HG03442 (cell line): ENCODE measurements at regions not wholly inside any gene's neighbourhood (a gene's known extent, or its start where the extent isn't known, plus 50 kb on each side); places are given as distances from the start of the nearest gene placed in this dataset.
A peak's percentile ranks its signal among the peaks of the same experiment; 100 is the strongest.
"Not testable (repeated sequence)": the region's sequence is repeated elsewhere in the genome, so short reads cannot be mapped to it uniquely, and the experiment has no call there.

Experiments
- ATAC-seq: cut with Tn5 transposase; IDR thresholded peaks from one replicate; pipeline ENCODE4 v1.9.1; 2021; ENCODE audit warnings: mild to moderate bottlenecking, moderate library complexity; ENCODE audit not compliant: unreplicated experiment

DNA sequence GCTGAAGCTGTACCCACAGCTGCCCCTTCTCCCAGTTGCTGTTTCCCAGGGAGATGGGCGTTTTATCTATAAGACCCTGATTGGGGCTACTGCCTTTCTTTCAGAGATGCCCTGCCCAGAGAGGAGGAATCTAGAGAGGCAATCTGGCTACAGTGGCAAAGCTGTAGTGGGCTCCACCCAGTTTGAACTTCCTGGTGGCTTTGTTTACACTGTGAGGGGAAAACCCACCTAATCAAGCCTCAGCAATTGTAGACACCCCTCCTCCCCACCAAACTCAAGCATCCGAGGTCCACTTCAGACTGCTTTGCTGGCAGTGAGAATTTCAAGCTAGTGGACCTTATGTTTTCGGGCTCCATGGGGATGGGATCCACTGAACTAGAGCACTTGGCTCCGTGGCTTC is 240.4 kb upstream of the AFF2 start:
- ATAC-seq: no peak

DNA sequence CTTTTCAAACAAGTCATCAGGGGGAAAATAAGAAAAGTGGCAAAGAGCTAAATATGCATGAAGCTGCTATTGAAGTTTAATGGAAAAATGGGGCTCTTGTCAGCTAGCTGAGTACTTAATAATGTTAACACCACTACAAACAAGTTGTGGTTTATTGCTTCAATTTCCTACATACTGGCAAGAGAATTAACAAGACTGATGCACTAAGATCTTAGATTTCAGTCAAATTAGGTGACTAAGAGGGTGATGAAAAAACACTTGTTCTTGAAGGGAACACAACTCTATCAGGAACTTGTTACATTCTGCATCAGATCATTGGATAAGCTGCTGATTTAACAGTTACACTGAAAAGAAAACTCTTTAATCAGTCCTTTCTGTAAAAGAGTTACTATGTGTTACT is 234.6 kb upstream of the AFF2 start:
- no peak for ATAC-seq

DNA sequence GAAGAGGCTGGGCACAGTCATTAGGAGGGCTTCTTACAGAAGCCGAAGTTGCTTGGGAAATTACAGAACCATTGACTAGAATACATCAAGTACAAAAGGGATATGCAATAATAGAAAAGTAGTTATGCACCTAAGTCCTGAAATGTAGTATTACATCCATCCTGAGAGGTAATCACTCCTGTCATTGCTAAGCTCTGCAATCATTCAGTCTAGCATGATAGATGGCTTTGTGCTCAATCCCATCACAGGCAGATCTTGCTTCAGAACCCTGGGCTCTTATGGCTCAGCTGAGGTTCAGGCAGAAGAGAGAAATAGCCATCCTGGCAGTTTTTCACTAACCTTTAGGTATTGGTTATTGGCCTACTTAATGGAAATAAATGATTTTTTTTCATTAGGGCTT is 231.7 kb upstream of the AFF2 start:
- ATAC-seq: no peak

DNA sequence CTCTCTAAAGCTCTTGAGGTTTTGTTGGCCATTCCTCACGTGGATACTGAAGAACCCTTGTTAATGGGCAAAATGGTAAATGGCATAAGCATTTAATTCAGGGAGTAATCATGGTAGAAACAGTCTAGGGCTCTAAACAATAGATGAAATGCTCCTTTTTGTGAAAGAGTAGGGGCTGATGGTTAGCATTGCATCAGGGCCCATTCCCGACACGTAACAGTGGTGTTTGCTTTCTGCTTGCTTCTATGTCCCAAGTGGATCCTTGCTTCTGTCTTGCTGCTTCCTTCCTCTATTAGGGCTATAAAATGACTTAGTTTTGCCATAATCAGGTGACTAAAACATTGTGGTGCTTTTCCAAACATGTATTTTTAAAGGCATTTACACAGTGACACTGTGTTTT is 230.9 kb upstream of the AFF2 start:
- no peak for ATAC-seq

DNA sequence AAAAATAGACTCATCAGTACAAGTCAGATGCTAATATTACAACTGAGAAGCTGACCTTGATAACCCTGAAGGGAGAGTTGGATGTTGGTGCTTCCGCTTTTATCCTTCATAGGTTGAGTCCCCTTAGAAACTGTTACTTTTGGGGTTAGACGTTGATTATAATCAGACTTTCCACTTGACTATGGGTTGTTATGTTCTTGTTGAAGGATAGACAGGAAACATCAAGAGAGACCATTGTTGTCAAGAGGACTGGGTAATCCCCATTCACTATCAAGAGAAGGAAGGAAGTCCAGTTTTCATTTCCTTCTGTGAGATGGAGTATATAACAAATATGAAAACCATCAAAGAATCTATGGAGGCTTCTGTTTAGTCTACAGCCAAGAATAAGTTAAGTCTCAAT is 229.9 kb upstream of the AFF2 start:
- ATAC-seq: no peak

DNA sequence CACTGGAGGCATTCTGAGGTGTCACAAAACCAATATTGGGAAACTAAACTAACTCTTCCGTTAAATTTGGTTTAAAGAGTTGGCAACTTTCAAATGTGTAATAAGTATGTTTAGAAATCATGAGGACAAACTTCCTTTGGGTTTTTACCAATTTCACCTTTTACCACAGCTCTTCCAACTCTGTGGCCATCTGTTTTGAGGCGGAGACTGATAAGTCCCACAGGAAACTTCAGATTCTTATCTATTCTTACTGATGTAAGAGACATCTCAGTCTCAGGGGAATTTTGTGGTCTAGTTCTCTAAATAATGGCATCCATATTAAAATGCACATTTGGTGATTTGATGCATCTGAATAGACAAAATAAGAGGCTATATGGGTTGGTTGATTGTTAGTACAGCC is 229.2 kb upstream of the AFF2 start:
- ATAC-seq: no peak

DNA sequence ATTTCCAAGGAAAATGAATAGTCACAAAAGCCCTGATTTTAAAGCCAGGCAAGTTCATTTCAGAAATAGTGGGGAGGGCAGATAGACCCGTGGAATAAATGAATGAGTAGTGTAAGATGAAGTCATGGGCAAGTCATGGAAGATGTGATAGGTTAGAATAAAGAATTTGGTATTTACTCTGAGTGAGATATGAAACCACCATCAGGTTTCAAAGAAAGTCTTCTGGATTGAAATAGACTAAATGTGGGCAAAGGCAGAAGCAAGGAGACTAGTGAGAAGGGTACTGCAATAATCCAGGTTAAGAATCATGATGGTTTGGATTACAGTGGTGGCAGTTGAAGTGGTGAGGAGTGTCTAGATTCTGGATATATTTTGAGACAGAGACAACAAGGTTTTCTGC is 218.5 kb upstream of the AFF2 start:
- ATAC-seq: no peak

DNA sequence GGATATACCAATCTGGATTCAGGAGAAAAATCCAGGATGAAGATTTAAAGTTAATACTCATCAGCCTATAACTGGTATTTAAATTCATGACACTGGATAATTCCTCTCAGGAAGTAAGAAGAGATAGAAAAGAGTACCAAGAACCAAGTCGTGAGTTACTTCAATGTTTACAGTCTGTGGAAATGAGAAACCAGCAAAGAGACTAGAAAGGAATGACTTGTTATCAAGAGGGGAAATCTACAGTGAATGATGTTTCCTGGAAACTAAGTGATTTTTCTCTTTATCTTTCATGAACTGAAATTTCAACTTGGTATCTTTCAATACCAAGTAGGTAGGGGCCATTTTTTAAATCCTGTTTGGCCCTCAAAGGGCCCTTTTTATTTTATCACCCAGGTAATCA is 217.9 kb upstream of the AFF2 start:
- no peak for ATAC-seq

DNA sequence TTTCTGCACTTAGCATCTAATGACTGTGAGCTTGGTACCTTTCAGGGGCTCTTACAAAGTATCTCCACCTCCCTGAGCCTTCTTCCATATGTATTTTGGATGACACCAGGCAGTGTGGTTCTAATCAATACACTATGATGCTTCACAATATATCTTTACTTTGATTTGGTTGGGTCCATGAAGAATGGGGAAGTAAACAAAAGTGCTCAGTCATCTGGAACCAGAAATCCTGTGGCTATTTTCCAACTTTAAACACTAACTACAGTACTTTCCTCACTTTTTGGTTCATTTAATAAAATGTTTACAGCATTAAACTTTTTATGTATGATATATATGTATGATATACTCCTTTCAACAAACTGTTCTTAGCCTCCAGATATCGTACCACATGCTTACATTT is 216.4 kb upstream of the AFF2 start:
- no peak for ATAC-seq

DNA sequence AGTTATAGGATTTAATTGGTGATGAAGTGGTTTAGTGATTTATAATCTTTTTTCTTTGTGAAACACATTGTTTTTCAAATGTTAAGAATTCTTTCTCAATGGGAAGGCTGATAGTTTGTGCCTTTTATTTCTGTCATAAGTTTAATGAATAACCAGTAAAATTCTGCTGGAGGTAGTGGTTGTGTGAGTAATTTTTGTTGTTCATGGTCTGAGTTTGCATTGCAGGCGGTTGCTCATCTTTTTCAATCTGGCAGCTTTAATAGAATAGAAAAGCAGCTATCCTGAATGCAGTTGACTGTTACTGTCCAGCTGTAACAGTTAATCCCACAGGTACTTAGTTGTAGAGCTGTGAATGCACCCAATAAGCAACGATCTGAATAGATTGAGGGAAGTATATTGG is 215.6 kb upstream of the AFF2 start:
- ATAC-seq: no peak

DNA sequence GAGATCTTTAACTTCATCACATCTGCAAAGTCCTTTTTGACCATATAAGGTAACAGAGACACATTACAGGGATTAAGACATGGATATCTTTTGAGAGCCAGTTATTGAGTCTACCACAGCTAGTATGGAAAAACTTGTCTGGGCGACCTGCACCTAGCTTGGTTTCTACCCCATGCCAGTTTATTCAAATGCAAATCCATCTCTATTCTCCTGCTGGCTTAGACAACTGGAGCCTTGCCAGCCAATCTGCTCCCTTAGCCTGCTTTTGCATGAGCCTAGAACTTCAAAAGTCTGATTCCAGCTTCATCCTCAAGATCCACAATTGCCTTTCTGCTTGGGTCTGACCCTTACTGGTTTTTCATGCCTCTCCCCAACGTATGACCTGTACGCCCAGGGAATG is 212.0 kb upstream of the AFF2 start:
- ATAC-seq: no peak

DNA sequence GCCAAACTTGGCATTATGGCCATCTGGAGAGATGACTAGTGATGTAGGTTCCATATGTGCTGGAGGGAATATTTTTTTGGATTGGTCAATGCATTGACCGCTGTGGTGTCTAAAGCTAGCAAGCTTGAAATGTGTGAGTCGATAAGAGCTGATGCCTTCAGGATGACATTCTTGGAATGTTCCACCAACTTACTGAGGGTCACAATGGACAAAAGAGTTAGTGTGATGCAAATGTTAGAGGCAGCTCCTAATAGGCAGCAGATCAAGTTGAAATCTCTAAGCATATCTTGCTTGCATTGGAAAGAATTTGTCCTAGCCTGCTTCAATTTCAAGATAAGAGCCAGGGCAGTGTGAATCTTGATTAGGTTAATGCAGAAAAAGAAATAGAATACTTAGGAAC is 210.4 kb upstream of the AFF2 start:
- ATAC-seq: no peak

DNA sequence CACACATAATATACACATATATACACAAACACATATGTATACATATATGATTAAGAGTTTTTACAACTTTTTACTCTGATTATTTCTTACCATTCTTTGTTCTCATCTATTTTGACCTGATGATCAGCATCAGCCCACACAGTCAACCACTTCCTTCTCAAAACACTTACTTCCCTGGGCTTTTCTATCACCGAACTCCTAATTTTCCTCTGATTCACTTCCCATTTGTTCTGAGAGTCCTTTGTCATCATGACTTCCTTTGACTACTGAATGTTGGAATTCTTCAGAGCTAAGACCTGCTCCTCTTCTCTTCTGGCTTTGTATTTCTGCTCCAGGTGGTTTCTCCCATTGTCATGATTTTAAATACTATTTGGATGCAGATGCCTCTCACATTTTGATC is 209.5 kb upstream of the AFF2 start:
- ATAC-seq: no peak

DNA sequence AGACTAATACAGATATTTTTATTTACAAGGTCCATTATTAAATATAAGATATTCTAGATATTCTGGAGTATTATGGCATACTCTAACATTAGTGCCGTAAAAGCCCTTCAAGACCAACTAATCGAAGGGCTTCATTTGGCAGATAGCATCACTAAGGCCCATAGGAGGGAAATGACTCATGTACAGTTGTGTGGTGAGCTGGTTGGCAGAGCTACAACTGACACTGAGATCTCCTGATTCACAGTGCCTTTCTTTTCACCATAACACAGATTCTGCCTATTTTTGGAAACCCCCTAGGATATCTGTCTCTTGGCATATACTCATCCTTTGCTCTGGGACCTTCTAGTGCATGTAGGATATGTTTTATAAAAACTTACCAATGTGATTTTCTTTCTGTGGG is 201.7 kb upstream of the AFF2 start:
- no peak for ATAC-seq

DNA sequence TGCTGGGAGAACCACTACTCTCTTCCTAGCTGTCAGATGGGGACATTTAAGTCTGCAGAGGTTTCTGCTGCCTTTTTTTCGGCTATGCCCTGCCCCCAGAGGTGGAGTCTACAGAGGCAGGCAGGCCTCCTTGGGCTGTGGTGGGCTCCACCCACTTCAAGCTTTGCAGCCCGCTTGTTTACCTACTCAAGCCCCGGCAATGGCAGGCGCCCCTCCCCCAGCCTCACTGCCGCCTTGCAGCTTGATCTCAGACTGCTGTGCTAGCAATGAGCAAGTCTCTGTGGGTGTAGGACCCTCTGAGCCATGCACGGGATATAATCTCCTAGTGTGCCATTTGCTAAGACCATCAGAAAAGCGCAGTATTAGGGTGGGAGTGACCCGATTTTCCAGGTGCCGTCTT is 195.2 kb upstream of the AFF2 start:
- not testable (repeated sequence) for ATAC-seq

DNA sequence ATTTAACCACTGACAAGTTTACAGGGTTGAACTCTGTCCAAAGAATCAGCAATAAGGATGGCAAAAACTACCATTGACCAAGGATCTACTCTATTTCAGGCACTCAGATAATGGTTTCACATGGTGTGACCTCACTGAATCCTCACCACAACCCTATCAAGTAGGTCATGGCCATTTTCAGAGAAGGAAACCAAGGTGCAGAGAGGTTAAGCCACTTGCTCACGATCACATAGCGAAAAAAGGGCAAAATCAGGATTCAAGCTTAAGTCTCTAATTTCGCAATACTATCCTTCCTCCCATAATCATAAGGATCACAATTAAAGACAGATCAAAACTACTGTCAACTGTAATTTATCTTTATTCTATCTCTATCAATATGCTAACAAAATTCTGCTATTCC is 191.0 kb upstream of the AFF2 start:
- no peak for ATAC-seq

DNA sequence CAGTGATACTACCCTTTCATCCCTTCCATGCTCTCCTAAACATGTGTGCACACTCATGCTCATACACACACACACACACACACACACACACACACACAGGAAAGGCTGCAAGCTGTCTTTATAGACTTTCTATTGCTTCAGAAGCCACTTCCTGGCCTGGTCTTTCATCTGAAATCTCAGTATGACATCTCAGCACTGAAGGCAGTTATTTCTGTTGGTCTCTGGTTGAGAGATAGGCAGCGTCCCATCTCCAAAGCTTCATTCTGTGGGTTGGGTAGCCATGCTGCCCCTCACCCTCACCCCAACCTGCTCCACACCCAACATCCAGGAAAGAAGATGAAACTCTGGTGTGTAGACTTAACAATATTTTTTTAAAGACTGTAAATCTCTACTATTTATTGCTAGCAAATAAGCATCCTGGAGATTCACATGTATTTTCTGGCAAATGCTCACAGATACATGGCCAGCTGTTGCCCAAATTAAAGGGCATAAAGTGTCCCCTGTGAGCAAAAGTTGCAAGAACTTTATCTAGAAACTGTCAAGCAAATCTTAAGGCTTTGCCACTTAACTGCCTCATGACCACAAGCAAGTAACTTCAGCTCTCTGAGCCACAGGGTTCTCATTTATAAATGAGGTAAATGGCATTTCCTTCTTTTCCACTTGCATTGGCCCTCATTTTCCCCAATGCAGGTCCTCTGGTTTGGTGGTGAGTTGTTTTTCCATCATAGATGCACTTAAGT is 189.8 kb upstream of the AFF2 start:
- peak; percentile 87 for ATAC-seq

DNA sequence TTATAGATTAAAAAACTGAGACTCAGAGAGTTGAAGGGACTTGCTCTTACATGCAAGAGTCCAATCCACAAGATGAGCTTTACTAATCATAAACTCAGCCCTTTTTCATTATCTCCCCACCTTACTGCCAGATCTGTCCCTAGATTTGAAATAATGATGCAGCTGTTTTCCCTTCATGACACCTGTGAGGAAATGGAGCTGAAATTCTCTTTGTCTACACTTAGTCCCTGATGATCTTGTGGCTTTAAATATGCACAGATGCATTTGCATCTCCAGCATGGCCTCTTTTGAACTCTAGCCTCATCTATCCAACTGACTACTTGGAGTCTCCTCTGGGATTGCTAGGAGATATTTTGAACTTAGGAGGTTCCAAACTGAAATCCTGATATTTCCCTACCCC is 188.9 kb upstream of the AFF2 start:
- no peak for ATAC-seq

DNA sequence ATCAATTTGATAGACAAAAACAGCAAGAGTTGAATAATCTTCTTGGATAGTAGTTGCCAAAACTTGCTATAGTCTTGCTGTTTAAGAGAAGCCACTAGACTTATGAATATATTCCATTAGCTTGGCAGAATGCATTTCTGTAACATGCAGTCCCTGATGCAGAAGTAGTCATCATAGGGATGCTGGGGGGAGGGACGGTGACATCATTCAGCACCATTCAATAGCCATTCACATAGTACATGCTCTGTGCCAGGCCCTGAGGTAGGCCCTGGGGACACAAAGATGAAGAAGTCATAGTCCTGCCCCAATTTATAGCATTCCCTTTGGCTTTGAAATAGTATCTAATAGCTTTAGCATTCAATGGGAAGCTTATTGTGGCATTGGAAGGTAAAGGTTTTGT is 185.5 kb upstream of the AFF2 start:
- no peak for ATAC-seq

DNA sequence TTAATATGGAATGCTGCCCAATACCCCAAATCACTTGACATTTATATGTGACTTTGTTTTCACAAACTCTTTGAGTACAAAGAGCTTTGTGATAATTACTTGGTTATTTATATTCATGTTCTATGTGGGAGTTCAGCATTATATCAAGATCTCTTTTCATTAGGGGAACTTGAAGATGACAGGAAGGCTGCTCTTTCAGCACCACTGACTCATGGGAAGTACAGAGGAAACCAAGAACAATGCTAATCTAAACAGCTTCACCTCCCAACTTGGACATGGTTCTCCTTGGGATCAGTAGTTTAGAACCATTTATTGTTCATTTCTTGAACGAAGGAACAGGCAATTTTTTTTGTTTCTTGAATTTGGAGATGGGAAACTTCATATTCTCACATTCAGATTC is 184.0 kb upstream of the AFF2 start:
- no peak for ATAC-seq

DNA sequence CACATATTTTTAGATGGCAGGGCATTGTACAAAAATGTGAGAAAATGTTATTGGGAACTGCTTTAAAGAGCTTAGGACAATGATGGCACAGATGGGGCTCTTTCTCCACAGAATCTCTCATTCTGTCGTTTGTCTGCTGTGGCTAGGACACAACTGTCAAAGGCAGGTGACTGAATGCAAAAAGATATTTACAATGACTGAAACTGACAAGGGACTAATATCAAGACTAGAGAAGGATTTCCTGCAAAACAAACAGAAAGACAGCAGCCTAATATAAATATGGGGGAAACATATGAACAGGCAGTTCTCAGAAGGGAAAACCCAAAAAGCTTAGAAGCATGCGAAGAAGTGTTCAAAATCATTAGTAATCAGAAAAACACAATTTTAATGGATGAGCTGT is 177.5 kb upstream of the AFF2 start:
- no peak for ATAC-seq

DNA sequence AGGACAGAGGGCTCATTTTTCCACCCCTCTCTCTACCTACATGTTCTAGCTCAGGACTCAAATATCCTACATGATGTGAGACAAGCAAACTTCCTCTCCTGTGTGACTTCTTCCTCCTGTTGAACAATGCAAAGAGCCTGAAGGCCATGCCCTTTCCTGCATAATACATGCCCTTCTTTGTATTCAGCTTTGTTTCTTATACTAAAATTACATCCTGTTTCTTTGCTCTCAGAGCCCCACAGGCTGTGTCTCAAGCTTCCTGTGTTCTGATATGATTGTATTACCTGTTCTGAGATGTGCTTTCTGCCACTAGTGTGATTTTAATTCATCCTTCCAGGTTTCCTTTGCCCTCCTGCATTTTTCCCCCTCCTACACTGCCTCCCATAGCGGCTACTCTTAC is 166.4 kb upstream of the AFF2 start:
- no peak for ATAC-seq

DNA sequence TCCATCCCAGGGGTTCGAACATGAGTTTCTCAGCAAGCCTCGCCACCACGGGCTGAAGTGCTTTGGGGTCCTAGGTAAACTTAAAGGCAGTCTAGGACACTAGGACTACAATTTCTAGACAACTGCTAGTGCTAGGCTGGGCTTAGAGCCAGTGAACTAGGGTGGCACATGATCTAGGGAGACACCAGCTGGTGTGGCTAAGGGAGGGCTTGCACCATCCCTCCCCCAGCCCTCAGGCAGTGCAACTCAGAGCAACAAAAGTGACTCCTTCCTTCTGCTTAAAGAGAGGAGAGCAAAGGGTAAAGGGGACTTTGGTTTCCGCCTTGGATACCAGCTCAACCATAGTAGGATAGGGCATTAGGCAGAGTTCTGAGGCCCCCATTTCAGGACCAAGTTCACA is 162.5 kb upstream of the AFF2 start:
- no peak for ATAC-seq

DNA sequence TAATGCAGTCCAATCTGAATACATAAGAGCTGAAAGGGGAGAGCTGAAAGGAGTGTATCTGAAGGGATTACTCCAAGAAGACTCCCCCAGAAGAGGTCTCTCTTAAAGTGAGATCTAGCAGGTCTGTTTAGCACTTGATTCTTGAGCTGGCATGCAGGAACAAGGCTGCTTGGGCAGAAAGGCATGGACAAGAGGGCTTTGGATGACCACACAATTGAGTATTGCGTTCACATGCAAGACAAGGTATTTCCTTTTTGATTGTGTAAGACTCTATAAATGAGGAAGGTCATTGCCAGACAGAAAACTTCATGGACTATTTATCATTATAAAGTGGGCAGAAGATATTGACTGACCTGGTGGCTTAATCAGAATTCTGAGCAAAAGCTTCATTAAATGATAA is 145.5 kb upstream of the AFF2 start:
- ATAC-seq: no peak
